HG03025 (cell line): ENCODE measurements at regions not wholly inside any gene's neighbourhood (a gene's known extent, or its start where the extent isn't known, plus 50 kb on each side); places are given as distances from the start of the nearest gene placed in this dataset.

ENCODE experiments used
- ATAC-seq: cut with Tn5 transposase; IDR thresholded peaks from one replicate; pipeline ENCODE4 v1.9.1; 2021; ENCODE audit warnings: mild to moderate bottlenecking, moderate library complexity; ENCODE audit not compliant: unreplicated experiment, low FRiP score

DNA sequence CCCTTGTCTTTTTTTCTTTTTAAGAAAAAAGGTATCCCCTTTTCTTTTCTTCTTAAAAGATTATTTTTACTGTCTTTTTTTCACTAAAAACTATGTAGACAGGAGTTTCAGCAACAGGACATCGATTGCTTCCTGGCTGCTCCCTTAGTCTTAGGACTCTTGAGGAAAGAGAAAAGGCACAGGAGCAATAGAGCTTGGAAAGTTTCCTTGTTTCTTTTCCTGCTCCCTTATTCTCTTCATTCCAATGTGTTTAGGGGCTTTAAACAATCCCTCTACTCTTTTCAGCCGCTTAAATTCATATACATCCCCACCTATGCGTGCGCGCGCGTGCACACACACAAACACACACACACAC, 182.2 kb upstream of the FOXN2 start:
- ATAC-seq: no peak

DNA sequence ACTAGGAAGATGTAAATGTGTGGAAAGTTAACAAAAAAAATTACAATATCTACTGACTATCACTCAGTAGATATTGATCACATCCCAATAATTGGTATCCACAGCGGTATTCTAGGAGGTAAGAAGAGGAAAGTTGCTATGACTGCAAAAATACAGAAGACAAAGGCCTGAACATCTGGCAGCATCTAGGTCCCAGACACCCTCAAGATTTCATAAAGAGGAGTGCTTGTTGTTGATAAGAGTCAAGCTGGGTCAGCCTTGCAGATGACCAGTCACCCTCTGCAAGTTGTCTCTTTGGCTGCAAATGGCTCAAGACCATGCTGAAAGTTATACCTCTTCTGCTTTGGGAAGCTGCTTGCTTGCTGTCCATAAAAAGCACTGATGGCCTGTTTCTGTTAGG, 179.8 kb upstream of the FOXN2 start:
- no peak for ATAC-seq

- no peak for ATAC-seq
Observed at GRCh38 chr2:48135797-48136196, 178.7 kb upstream of the FOXN2 start.

DNA sequence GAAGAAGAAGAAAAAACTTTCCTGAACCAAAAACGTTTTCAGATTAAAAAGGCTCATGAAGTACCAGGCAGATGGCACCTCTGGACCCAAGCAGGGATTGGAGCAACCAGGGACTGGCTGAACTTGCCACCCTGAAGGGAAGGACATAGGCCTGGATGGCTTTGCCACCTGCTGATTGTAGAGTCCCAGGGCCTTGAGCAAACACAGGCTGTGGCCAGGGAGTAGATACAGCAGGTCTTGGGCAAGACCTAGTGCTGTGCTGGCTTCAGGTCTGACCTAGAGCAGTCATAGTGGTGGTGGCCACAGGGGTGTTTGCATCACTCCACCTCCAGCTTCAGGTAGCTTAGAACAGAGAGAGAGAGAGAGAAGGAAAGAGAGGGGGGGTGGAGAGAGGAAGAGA, 176.7 kb upstream of the FOXN2 start:
- no peak for ATAC-seq

- ATAC-seq: no peak
Observed at GRCh38 chr2:48138898-48139297, 175.6 kb upstream of the FOXN2 start.

GRCh38 chr2:48140586-48140985, 173.9 kb upstream of the FOXN2 start:
- no peak for ATAC-seq

- ATAC-seq: no peak
Observed at GRCh38 chr2:48144777-48145176, 169.7 kb upstream of the FOXN2 start.

- no peak for ATAC-seq
Observed at GRCh38 chr2:48145845-48146452, 168.5 kb upstream of the FOXN2 start.

GRCh38 chr2:48146552-48146951, 167.9 kb upstream of the FOXN2 start:
- ATAC-seq: no peak

DNA sequence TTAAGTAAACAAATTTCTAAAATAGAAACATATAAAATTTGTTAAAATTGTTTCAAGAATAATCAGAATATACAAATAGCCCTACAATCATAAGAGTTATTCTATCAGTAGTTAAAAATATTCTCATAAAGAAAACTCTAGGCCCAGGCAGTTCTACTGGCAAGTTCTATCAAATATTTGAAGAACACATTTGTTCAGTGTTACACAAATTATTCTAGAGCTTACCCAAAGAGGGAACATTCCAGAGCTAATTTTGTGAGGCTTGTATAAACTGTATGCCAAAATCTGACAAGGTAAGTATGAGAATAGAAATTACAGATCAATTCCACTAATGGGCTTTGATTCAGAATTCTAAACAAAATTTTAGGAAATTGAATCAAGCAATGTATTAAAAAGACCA, 166.8 kb upstream of the FOXN2 start:
- no peak for ATAC-seq

- no peak for ATAC-seq
Observed at GRCh38 chr2:48148841-48149430, 165.5 kb upstream of the FOXN2 start.

- no peak for ATAC-seq
Observed at GRCh38 chr2:48157150-48157549, 157.3 kb upstream of the FOXN2 start.

- no peak for ATAC-seq
Observed at GRCh38 chr2:48161628-48162027, 152.9 kb upstream of the FOXN2 start.

DNA sequence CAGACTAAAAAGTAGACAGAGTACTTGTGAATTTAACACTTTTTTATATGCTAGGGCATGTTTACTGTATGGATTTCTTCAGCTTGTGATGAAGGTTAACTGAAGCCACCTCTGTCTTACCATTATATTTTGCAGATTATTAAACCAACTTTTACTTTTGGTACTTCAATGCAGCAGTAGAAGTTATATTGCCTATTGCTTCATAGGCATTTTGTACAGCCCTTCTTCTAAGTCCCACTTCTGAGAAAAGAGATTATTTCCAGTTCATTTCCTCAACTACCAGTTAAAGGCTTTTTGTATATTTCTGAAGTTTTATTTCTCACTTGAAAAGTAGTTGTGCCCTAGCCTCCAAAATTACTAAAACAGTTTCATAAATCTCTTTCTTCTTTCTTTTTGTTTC, 151.7 kb upstream of the FOXN2 start:
- ATAC-seq: no peak

DNA sequence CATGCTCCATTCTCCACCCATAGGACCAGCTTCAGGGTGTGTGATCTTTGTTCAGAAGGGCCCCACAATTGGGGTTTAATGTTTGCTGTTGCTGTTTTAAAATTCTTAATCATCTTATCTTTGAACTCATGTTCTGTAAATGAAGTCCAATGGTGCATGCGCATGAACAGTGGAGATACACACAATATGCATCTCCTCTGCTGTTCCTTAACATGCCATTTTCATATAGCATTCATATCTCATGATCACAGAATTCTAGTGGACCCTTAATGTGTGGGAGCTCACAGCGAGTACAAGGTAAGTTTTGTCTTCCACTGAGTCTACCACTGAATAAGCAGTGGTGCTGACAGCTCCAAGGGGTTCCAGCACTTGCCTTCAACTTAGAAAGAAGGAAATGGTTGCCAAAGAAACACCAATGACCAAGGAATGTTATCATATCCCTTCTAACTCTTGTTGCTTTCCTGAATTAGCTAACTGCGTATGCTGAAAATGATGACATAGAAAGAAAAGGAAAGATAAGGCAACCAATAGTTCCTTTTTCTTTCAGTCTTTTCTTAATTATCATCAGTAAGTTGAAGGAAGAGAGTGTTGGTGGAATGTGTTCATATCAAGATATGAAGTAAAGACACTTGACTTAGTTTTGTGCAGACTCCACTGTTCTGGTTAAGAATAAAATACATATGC, 149.3 kb upstream of the FOXN2 start:
- no peak for ATAC-seq

- no peak for ATAC-seq
Observed at GRCh38 chr2:48169141-48169592, 145.3 kb upstream of the FOXN2 start.

GRCh38 chr2:48170281-48170680, 144.2 kb upstream of the FOXN2 start:
- ATAC-seq: no peak

DNA sequence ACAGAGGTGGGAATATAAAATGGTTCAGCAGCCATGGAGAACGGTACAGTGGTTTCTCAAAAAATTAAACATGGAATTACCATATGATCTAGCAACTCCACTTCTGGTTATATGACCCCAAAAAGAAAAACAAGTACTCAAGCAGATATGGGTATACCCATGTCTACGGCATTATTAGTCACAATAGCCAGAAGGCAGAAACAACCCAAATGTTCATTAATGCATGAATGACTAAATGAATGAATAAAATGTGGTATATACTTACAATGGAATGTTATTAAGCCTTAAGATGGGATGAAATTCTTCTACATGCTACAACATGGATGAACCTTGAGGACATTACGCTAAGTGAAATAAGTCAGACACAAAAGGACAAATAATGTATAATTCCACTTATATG, 141.3 kb upstream of the FOXN2 start:
- no peak for ATAC-seq

GRCh38 chr2:48174503-48174902, 140.0 kb upstream of the FOXN2 start:
- ATAC-seq: no peak

GRCh38 chr2:48175254-48175653, 139.2 kb upstream of the FOXN2 start:
- ATAC-seq: no peak

DNA sequence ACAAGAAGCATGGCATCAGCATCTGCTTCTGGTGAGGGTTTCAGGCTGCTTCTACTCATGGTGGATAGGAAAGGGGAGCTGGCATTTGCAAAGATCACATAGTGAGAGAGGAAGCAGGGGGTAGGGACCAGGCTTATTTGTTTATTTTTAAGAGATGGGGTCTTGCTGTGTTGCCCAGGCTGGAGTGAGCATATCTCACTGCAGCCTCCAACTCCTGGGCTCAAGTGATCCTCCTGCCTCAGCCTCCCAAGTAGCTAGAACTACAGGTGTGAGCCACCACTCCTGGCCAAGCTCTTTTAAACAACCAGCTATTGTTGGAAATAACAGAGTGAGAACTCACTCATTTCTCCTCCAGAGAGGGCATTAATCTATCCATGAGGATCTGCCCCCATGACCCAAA, 138.8 kb upstream of the FOXN2 start:
- no peak for ATAC-seq

DNA sequence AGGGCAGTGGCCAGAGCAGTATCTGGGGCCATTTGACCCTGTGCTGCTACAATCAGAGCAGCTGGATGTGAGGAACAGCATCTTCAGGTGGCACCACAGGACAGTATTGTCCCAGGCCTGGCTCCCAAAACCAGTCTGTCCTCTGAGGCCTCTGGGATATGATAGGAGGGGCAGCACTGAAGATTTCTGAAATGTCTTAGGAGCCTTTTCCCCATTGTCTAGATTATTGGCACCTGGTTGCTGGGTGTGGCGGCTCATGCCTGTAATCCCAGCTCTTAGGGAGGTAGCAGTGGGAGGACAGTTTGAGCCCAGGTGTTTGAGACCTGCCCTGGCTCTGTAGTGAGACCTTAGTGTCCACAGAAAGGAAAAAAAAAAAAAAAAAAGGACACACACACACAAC, 137.6 kb upstream of the FOXN2 start:
- no peak for ATAC-seq
